Neutrophil (primary cell): ENCODE measurements at regions not wholly inside any gene's neighbourhood (a gene's known extent, or its start where the extent isn't known, plus 50 kb on each side); places are given as distances from the start of the nearest gene placed in this dataset.

Source experiments
- H3K27ac ChIP-seq: fragments of 200-600 bp; sonication (generic); 2 replicates; pipeline ENCODE4 v1.5.1; 2016; ENCODE audit warnings: mild to moderate bottlenecking, moderate library complexity
- H3K27me3 ChIP-seq: fragments of 200-600 bp; sonication (generic); 2 replicates; pipeline ENCODE4 v1.6.0; 2016; ENCODE audit warnings: mild to moderate bottlenecking
- H3K36me3 ChIP-seq: fragments of 200-600 bp; sonication (generic); 2 replicates; pipeline ENCODE4 v1.5.1; 2017
- H3K4me1 ChIP-seq, 2 experiments: fragments of 200-600 bp in 1 of 2; sonication (generic) in 1 of 2; 1 replicate in 1 of 2; 2 replicates in 1 of 2; pipeline versions ENCODE4 v1.5.1 to v1.6.1; 2013 to 2016; ENCODE audit warnings: low read depth in 1 of 2, low read length in 1 of 2, mild to moderate bottlenecking in 1 of 2, moderate library complexity in 1 of 2; ENCODE audit not compliant: control insufficient read depth in 1 of 2, insufficient read depth in 1 of 2
- H3K4me3 ChIP-seq, 2 experiments: fragments of 200-600 bp in 1 of 2; sonication (generic) in 1 of 2; 1 replicate in 1 of 2; 2 replicates in 1 of 2; pipeline ENCODE4 v1.5.1; 2013 to 2016; ENCODE audit warnings: low read depth in 1 of 2, low read length in 1 of 2, mild to moderate bottlenecking in 1 of 2, moderate library complexity in 1 of 2
- H3K9me3 ChIP-seq: fragments of 200-600 bp; sonication (generic); 2 replicates; pipeline ENCODE4 v1.5.1; 2016
- TF ChIP-seq, protein P1 (sequence below): fragments of 200-600 bp; sonication (generic); IDR thresholded peaks from 2 replicates; pipeline ENCODE4 v1.5.1; 2016; ENCODE audit warnings: antibody characterized with exemption

DNA sequence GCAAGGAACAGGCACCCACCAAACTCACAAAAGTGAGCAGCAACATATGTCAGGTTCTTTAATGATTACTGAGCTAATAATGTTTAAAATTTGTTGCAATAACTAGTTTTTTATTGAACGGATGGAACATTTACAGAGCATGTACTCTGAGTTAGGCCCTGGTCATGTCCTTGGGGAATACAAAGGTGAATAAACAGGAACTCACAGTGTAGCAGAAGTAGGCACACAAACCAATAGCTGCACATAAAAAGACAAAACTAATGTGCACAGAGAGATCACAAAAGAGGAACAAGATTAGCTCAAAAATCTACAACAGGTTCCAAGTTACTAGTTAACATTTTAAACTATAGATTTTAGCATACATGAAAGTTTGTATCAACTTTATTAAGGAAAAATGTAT is 505.3 kb upstream of the PPP2R3A start:
- Histone ChIP-seq H3K4me3 (no peak overlapping the region), H3K4me1 (peaks cover 0 to 5% of the 10 kb centered on the region in 2 experiments), H3K27me3 (no peaks in the 10 kb centered on the region), H3K9me3 (no peaks in the 10 kb centered on the region), H3K27ac (no peak overlapping the region), H3K36me3 (no peaks in the 10 kb centered on the region)
- TF ChIP-seq, protein P1, sequence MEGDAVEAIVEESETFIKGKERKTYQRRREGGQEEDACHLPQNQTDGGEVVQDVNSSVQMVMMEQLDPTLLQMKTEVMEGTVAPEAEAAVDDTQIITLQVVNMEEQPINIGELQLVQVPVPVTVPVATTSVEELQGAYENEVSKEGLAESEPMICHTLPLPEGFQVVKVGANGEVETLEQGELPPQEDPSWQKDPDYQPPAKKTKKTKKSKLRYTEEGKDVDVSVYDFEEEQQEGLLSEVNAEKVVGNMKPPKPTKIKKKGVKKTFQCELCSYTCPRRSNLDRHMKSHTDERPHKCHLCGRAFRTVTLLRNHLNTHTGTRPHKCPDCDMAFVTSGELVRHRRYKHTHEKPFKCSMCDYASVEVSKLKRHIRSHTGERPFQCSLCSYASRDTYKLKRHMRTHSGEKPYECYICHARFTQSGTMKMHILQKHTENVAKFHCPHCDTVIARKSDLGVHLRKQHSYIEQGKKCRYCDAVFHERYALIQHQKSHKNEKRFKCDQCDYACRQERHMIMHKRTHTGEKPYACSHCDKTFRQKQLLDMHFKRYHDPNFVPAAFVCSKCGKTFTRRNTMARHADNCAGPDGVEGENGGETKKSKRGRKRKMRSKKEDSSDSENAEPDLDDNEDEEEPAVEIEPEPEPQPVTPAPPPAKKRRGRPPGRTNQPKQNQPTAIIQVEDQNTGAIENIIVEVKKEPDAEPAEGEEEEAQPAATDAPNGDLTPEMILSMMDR: no peak

DNA sequence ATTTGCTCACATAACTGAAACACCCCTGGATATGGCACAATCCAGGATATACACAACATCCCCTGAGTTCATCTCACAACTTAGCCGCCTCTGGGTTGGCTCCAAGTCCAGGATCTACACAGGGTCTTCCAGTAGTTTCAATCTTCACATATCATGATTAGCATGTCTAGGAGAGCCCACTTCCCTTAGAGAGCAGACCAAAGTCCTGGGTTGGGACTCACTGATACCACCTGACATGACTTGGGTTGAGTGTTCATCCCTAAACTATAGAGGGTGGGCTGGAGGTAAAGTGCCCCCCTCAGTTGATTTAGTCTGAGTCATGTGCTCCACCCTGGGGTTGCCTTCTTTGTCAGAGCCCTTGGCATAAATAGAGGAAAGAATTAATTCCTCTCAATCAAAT is 493.6 kb upstream of the PPP2R3A start:
- peaks cover 36 to 52% of the 10 kb centered on the region in 2 experiments for H3K4me1 ChIP-seq
- H3K36me3 ChIP-seq: no peaks in the 10 kb centered on the region
- H3K4me3 ChIP-seq: no peak overlapping the region
- no peaks in the 10 kb centered on the region for H3K27me3 ChIP-seq
- TF ChIP-seq, protein P1: no peak
- H3K9me3 ChIP-seq: no peaks in the 10 kb centered on the region
- no peak overlapping the region for H3K27ac ChIP-seq

DNA sequence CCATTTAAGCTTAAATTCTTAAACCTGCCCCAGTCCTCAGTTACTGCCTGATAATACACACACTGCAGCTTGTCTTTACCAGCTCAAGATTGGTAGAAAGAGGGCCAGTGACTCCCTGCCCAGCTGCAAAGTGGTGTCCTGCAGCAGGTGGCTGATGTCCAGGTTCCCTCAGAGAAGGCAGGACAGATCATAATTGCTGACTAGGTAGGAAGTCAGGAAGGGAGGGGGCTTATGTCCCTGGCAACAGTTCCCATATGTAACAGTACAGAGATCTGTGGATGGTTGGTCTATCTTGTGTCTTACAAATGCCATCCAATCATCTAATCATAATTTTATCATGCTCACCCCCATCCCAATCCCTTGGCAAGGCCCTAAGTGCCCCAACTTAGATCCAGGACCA is 492.1 kb upstream of the PPP2R3A start:
- peaks cover 36 to 57% of the 10 kb centered on the region in 2 experiments for H3K4me1 ChIP-seq
- H3K4me3 ChIP-seq: no peak overlapping the region
- no peak overlapping the region for H3K27ac ChIP-seq
- no peaks in the 10 kb centered on the region for H3K9me3 ChIP-seq
- TF ChIP-seq, protein P1: no peak
- H3K27me3 ChIP-seq: no peaks in the 10 kb centered on the region
- H3K36me3 ChIP-seq: no peaks in the 10 kb centered on the region

DNA sequence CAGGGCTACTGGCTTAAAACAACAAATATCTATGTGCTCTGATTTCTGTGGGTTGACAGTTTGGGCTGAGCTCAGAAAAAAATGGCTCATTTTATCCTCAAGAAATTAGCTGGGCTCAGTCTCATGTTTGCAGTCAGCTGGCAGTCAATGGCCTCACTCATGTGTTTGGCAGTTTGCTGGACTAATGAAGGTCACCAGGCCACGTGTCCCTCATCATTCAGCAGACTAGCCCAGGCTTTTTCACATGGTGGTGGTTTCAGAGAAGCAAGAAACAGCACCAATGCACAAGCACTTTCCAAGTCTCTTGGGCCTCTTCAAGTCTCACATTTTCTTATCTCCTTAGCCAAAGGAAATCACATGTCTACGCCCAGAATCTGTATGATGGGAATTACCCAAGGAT is 478.3 kb upstream of the PPP2R3A start:
- no peaks in the 10 kb centered on the region for H3K27me3 ChIP-seq
- no peak overlapping the region for H3K27ac ChIP-seq
- no peak overlapping the region for H3K4me3 ChIP-seq
- no peaks in the 10 kb centered on the region for H3K36me3 ChIP-seq
- no peaks in the 10 kb centered on the region for H3K9me3 ChIP-seq
- H3K4me1 ChIP-seq: peaks cover 25 to 39% of the 10 kb centered on the region in 2 experiments
- TF ChIP-seq, protein P1: no peak

DNA sequence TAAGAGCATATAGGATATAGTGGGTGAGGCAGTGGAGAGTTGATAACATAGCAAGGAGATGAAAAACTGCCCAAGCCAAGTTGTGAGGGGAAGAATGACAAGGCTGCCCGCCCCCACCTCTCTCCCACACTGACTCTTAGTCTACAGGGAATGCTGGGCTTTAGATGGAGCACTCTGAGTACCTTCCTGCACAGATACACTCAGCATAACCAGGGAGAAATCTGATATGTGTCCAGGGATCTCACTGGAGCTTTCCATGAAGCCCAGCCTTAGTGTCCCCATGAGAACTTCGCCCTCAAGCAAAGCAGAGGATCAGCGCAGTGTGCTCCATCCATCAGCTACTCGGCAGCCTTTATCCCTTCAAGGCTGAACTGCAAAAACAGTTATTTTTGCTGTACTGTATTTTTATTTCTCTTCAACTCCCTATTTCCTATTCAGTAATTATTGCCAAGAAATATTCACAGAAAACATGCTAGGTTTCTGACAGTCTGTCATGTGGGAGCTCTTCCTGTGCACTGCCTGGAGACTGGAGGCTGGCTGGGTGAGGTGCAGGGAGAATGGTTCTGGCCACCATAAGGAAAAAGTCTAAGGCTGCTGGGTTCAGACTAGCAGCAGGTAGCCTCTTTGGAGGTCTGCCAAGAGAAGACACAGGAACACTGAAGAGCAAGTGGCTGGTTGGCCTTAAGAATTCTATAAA is 475.2 kb upstream of the PPP2R3A start:
- Histone ChIP-seq H3K27me3 (no peaks in the 10 kb centered on the region), H3K4me3 (no peak overlapping the region), H3K27ac (no peak overlapping the region), H3K36me3 (no peaks in the 10 kb centered on the region), H3K9me3 (no peaks in the 10 kb centered on the region), H3K4me1 (peaks cover 32 to 57% of the 10 kb centered on the region in 2 experiments)
- TF ChIP-seq, protein P1: no peak
